Stomach (tissue), 8 donors: ENCODE measurements at regions not wholly inside any gene's neighbourhood (a gene's known extent, or its start where the extent isn't known, plus 50 kb on each side); places are given as distances from the start of the nearest gene placed in this dataset.
A peak's percentile ranks its signal among the peaks of the same experiment; 100 is the strongest.

ENCODE experiments used
- DNase-seq, 2 donors: peaks; one replicate each; pipeline versions ENCODE4 v3.0.0 to v3.0.0-alpha.2; 2013 to 2019
- H3K27ac ChIP-seq, 5 donors: fragments of 200-600 bp in 4 of 5; sonication (generic) in 4 of 5; one replicate each; pipeline ENCODE4 v1.5.1; 2013 to 2019; ENCODE audit warnings: mild to moderate bottlenecking in 1 of 5, moderate library complexity in 1 of 5
- H3K27me3 ChIP-seq, 3 donors: fragments of 200-600 bp; sonication (generic); one replicate each; pipeline ENCODE4 v1.5.1; 2017 to 2019; ENCODE audit warnings: mixed run types in 1 of 3
- H3K36me3 ChIP-seq, 4 donors: fragments of 200-600 bp; sonication (generic); 1 replicate in 3 of 4; 2 replicates in 1 of 4; pipeline ENCODE4 v1.5.1; 2016 to 2019
- H3K4me1 ChIP-seq, 4 donors: fragments of 200-600 bp; sonication (generic); one replicate each; pipeline ENCODE4 v1.5.1; 2016 to 2019
- H3K4me3 ChIP-seq, 4 donors: fragments of 200-600 bp; sonication (generic) in 3 of 4; one replicate each; pipeline ENCODE4 v1.5.1; 2016 to 2019; ENCODE audit warnings: mild to moderate bottlenecking in 1 of 4
- H3K9me3 ChIP-seq, 4 donors: fragments of 200-600 bp; sonication (generic); one replicate each; pipeline ENCODE4 v1.5.1; 2016 to 2019
- CTCF ChIP-seq, 7 experiments: fragments of 450-650 bp in 4 of 7; fragments of 200-600 bp in 3 of 7; sonication (generic) in 3 of 7; IDR thresholded peaks; one replicate each; pipeline ENCODE4 v1.5.1; 2016 to 2019; ENCODE audit warnings: antibody characterized with exemption in 7 of 7, control low read depth in 2 of 7, mild to moderate bottlenecking in 1 of 7
- EP300 ChIP-seq: sonication (generic); formaldehyde crosslinking; IDR thresholded peaks from one replicate; pipeline ENCODE4 v1.6.1; 2017; ENCODE audit warnings: antibody characterized with exemption
- POLR2A ChIP-seq, 4 donors: fragments of 450-650 bp; IDR thresholded peaks; one replicate each; pipeline ENCODE4 v1.6.1; 2016; ENCODE audit warnings: antibody characterized with exemption in 4 of 4, control low read depth in 2 of 4, mild to moderate bottlenecking in 1 of 4, moderate library complexity in 1 of 4
- POLR2AphosphoS5 ChIP-seq, 3 donors: sonication (generic); formaldehyde crosslinking; IDR thresholded peaks; one replicate each; pipeline ENCODE4 v1.6.1; 2016; ENCODE audit warnings: antibody characterized with exemption in 3 of 3
- WGBS, 5 donors: extraction: QIAGEN DNeasy Blood & Tissue Kit in 3 of 5; methylation state at CpG; one replicate each; pipeline versions ENCODE4 v1.1.5 to v1.1.7; 2013 to 2018; 5-methylcytosine and 5-hydroxymethylcytosine counted together
- intact Hi-C: fragments of 100-400 bp; cut with DNase I; formaldehyde crosslinking; loops from one replicate; pipeline ENCODE4 v1.15.1; 2023; ENCODE audit warnings: low total_unique reads
- donor health status: healthy with polysubstance abuse.
- donor health status: Bipolar disorder and iron deficiency.
- donor health status: healthy.

- Histone ChIP-seq H3K27me3 (peaks cover 0 to 60% (median 34%) of the 10 kb centered on the region in 3 donors), H3K9me3 (no peaks in the 10 kb centered on the region), H3K4me1 (peaks cover 6 to 18% (median 12%) of the 10 kb centered on the region in 4 donors), H3K36me3 (no peaks in the 10 kb centered on the region), H3K4me3 (no peak overlapping the region), H3K27ac (no peak overlapping the region)
- DNase-seq: no peak
- TF ChIP-seq EP300 (no peak), POLR2A (IDR thresholded peaks at IDR 0.05) (no peak), CTCF (IDR thresholded peaks at IDR 0.05) (no peak), POLR2AphosphoS5 (IDR thresholded peaks at IDR 0.05) (no peak)
- intact Hi-C loops: no loop called here
- 51 to 56% (median 52%) methylated on average over 12 of the region's 12 CpGs for WGBS, 5 donors
These were observed 420.1 kb downstream of the VRK1 start for GRCh38 chr14:97217111-97217885.

- intact Hi-C loops: no loop called here
- no peak overlapping the region for H3K27ac ChIP-seq
- no peak for DNase-seq
- peak overlapping the region; percentile 32 to 44 (median 36) for H3K4me3 ChIP-seq
- H3K27me3 ChIP-seq: peaks cover 0 to 64% (median 34%) of the 10 kb centered on the region in 3 donors
- no peaks in the 10 kb centered on the region for H3K36me3 ChIP-seq
- TF ChIP-seq POLR2A (IDR thresholded peaks at IDR 0.05) (no peak), POLR2AphosphoS5 (IDR thresholded peaks at IDR 0.05) (no peak), EP300 (no peak), CTCF (IDR thresholded peaks at IDR 0.05) (no peak)
- H3K9me3 ChIP-seq: no peaks in the 10 kb centered on the region
- 8 to 16% (median 15%) methylated on average over 14 to 15 of the region's 15 CpGs for WGBS, 5 donors
- peaks cover 6 to 18% (median 12%) of the 10 kb centered on the region in 4 donors for H3K4me1 ChIP-seq
These were observed 421.1 kb downstream of the VRK1 start for GRCh38 chr14:97218274-97218673.

- no peaks in the 10 kb centered on the region for H3K9me3 ChIP-seq
- 0 to 3% (median 1%) methylated on average over 39 to 52 of the region's 52 CpGs for WGBS, 5 donors
- H3K27ac ChIP-seq: no peak overlapping the region
- H3K36me3 ChIP-seq: no peaks in the 10 kb centered on the region
- peak overlapping the region; percentile 32 to 44 (median 36) for H3K4me3 ChIP-seq
- no peak for TF ChIP-seq EP300
- no peak for TF ChIP-seq POLR2AphosphoS5 (IDR thresholded peaks at IDR 0.05)
- no peak for TF ChIP-seq CTCF (IDR thresholded peaks at IDR 0.05)
- no peak for TF ChIP-seq POLR2A (IDR thresholded peaks at IDR 0.05)
- H3K4me1 ChIP-seq: peaks cover 6 to 18% (median 12%) of the 10 kb centered on the region in 4 donors
- peaks cover 0 to 62% (median 34%) of the 10 kb centered on the region in 3 donors for H3K27me3 ChIP-seq
- peak in 1 of 2 donors; percentile 53 for DNase-seq
- intact Hi-C loops: no loop called here
These were observed 421.7 kb downstream of the VRK1 start for GRCh38 chr14:97218691-97219430.

GRCh38 chr14:97219431-97220017, 422.3 kb downstream of the VRK1 start:
- DNase-seq: peak in 1 of 2 donors; percentile 5
- Histone ChIP-seq H3K4me1 (peaks cover 6 to 18% (median 12%) of the 10 kb centered on the region in 4 donors), H3K4me3 (peak overlapping the region; percentile 32 to 44 (median 36)), H3K9me3 (no peaks in the 10 kb centered on the region), H3K36me3 (no peaks in the 10 kb centered on the region), H3K27ac (no peak overlapping the region), H3K27me3 (peaks cover 0 to 65% (median 34%) of the 10 kb centered on the region in 3 donors)
- whole genome bisulfite sequencing, 5 donors: 3 to 11% (median 9%) methylated on average over 23 to 32 of the region's 32 CpGs
- intact Hi-C loops: no loop called here
- TF ChIP-seq POLR2AphosphoS5 (IDR thresholded peaks at IDR 0.05) (no peak), EP300 (no peak), POLR2A (IDR thresholded peaks at IDR 0.05) (no peak), CTCF (IDR thresholded peaks at IDR 0.05) (no peak)
